HG02642 (cell line): ENCODE measurements at regions not wholly inside any gene's neighbourhood (a gene's known extent, or its start where the extent isn't known, plus 50 kb on each side); places are given as distances from the start of the nearest gene placed in this dataset.
"Not testable (repeated sequence)": the region's sequence is repeated elsewhere in the genome, so short reads cannot be mapped to it uniquely, and the experiment has no call there.

Experiments used
- ATAC-seq: cut with Tn5 transposase; IDR thresholded peaks from one replicate; pipeline ENCODE4 v1.9.1; 2021; ENCODE audit warnings: mild to moderate bottlenecking; ENCODE audit not compliant: unreplicated experiment, poor library complexity

DNA sequence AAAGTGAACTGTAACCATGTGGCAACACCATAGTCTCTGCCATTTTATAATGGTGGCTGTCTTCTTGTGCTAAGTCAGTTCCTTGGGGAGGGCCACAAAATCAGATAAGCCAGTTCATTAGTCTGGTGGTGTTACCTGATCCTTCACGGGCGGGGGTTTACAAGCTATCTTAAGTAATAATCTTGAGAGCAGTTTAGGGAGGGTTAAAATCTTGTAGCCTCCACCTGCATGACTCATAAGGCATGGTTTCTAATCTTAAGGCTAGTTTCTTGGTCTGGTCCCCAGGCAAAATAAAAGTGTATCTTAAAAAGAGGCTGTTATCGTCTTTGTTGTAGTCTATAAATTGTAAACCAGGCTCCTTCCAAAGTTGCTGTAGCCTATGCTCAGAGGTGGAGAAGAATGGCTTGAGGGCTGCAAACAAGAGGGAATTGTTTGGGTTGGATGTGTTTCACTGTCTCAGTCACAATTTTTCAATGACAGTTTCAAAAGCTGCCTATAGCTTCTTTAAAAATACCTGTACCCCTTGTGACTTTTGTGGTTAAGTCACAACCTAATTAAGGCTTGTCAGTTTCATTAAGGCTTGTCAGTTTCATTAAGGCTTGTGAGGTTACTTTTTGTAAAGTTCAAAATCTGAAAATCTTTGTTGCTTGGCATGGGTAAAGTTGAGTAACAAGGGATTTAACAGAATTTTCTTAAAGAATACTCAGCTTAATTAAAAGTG is 135.7 kb downstream of the RPS4Y2 start:
- ATAC-seq: peak; percentile 88

DNA sequence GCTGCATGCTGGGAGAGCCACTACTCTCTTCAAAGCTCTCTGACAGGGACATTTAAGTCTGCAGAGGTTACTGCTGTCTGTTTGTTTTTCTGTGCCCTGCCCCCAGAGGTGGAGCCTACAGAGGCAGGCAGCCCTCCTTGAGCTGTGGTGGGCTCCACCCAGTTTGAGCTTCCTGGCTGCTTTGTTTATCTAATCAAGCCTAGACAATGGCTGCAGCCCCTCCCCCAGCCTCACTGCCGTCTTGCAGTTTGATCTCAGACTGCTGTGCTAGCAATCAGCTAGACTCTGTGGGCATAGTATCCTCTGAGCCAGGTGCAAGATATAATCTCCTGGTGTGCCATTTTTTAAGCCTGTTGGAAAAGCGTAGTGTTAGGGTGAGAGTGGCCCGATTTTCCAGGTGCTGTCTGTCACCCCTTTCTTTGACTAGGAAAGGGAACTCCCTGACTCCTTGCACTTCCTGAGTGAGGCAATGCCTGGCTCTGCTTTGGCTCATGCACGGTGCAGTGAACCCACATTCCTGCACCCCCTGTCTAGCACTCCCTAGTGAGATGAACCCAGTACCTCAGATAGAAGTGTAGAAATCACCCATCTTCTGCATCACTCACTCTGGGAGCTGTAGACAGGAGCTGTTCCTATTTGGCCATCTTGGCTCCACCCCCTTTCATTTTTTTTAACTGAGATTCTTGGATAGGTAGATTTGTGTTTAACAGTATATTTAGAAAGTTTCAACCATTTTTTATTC is 169.6 kb downstream of the RPS4Y2 start:
- ATAC-seq: not testable (repeated sequence)

DNA sequence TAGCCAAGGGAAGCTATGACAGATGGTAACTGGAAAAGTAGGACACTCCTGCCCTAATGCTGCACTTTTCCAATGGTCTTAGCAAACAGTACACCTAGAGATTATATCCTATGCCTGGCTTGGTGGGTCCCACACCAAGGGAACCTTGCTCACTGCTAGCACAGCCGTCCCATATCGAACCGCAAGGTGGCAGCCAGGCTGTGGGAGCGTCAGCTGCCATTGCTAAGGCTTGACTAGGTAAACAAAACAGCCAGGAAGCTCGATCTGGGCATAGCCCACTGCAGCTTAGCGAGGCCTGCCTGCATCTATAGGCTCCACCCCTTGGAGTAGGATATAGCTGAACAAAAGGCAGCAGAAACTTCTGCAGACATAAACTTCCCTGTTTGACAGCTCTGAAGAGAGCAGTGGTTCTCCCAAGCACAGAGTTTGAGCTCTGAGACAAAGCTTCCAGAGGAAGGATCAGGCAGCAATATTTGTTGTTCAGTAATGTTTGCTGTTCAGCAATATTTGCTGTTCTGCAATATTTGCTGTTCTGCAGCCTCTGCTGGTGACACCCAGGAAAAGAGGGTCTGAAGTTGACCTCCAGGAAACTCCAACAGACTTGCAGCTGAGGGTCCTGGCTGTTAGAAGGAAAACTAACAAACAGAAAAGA is 173.9 kb downstream of the RPS4Y2 start:
- ATAC-seq: no peak

DNA sequence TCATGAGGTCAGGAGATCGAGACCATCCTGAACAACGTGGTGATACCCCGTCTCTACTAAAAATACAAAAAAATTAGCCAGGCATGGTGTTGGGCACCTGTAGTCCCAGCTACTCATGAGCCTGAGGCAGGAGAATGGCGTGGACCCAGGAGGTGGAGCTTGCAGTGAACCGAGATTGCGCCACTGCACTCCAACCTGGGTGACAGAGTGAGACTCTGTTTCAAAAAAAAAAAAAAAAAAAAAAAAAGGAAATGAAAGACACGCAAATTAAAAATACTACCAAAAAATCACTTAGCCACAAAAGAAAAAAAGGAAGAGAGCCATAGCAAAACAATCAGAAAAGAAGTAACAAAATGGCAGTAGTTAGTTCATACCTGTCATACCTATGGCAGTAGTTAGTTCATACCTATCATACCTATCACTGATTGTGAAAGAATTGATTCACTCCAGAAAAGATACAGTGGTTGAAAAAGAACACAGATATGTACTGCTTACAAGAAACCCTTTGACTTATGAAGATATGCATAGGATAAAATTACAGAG is 180.9 kb downstream of the RPS4Y2 start:
- ATAC-seq: not testable (repeated sequence)

- ATAC-seq: no peak
Observed at GRCh38 chrY:20961512-20961911, 205.6 kb downstream of the RPS4Y2 start.

GRCh38 chrY:20967828-20968227 is 211.9 kb downstream of the RPS4Y2 start:
- ATAC-seq: no peak

DNA sequence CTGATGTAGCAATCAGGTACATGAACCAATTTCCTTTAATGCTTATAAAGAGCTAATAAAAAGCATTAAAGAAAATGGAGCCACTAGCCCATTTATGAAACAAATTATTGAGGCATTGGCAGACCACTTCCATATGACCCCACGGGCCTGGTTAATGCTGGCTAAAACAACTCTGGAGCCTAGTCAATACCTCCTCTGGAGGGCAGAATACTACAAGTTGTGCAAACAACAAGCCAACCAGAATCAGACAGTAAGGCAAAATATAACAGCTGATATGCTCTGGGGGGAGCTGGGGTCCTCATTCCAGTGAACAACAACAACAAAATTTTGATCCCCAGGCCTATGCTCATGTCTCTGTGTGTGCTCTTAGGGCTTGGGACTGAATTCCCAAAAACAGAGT is 212.3 kb downstream of the RPS4Y2 start:
- ATAC-seq: no peak

DNA sequence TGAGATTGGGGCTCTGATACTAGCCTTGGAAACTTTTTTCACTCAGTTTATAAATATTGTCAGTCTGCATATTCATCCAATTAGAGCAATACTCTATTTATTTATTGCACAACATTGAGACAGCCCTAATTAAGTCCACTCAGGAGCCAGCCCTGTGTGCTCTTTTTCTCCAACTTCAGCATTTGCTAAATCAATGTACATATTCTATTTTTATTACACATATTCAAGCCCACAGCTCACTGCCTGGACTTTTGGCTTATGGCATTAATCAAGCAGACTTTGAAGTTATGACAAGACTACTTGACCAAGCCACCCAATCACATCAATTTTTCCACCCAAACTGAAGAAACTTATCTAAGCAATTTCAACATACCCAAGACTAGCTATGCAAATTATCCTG is 215.5 kb downstream of the RPS4Y2 start:
- no peak for ATAC-seq

DNA sequence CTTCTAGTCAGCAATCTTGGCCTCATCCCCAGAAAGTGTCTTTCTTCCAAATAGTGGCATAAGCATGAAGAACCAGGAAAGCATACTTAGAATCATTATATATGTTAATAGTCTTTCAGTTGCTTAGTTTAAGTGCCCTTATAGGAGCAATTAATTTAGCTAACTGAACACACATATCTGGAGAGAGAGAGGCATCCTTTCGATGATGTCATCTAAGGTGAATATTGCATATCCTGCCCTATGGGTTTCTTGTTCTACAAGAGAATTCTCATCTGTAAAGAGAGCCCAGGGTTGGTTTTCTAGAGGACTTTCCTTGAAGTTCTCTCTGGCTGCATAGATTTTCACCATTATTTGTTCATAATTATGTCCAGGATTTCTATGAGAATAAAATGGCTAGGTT is 230.1 kb downstream of the RPS4Y2 start:
- ATAC-seq: no peak

- ATAC-seq: no peak
Observed at GRCh38 chrY:20990123-20990522, 234.2 kb downstream of the RPS4Y2 start.

DNA sequence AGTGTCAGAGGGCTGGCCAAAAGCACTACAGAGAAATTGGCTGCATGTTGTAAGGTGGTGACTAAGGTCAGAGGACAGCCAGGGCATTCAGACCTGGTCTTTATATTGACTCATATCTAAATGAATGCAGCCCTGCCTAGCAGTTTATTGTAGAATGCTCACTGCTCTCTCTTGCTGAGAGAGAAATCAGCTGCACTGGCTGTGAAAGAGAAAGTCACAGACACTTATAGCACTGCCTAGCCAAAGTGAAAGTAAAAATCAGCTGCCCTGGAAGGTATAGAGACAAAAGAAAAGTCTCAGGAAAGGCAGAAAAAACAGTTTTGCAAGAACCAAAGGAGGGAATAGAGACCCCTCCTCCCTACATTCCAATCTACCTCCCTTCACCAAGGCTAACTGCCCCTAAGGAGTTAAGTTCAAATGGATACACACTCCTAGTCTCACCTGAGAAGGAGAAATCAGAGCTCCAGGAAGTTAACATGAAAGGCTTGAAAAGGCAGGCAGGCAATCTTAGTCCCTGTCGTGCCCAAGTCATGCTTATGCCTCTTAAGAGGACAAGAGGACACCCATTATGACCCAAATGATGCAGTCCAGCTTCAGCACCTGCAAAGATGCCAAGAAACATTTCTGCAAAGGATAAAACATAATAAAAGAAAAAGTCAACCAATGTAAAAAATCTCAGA is 235.1 kb downstream of the RPS4Y2 start:
- ATAC-seq: peak; percentile 97

DNA sequence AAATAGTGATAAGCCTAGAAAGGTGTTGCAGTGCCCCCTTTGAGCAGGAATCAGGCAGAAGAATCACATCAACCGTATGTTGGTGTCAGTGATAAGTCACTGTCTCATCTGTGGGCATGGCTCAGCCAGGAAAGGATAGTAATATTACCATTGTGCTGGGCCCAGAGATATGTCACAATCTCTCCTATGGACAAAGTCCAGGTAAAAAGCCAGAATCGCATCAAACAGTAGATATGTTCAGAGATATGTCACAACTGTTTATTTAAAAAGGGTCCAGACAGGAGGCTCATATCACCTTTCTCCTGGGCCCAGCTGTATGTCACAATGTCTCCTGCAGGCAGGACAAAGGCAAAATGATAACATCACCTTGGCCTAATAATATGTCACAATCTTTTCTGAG is 241.4 kb downstream of the RPS4Y2 start:
- no peak for ATAC-seq

- no peak for ATAC-seq
Observed at GRCh38 chrY:20998016-20998415, 242.1 kb downstream of the RPS4Y2 start.

DNA sequence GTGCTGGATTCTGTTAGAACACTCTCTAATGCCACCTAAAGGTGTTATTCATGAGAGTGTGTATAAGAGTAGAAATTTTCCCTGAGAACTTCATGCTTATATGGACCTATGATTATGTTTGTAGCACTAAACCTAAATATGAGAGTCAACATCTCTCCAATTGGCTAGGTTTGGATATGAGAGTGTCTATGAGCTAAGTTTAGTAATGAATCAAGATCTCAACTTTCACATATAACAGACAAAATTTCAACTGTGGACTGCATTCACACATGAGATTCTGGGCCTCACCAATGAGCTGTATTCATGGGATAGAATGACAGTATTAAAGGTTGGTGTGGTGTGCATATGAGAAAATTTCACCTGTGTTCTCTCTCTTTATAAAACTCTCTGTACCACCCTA is 242.6 kb downstream of the RPS4Y2 start:
- ATAC-seq: no peak

DNA sequence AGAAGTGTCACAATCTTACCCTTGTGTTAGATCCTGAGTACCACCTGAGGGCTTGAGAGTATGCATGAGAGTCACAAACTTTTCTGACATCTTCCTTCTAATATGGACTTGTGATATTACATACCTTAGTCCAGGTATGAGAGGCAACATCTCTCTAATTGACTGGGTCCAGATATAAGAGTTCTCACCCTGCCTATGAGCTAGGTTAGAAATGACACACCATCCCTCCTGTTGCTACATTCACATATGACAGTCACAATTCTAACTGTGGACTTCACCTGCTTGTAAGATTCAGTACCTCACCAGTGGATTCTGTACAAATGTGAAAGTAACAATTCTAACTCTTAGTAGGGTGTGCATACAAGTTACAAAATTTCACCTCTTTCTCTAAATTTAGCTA is 245.2 kb downstream of the RPS4Y2 start:
- ATAC-seq: no peak

DNA sequence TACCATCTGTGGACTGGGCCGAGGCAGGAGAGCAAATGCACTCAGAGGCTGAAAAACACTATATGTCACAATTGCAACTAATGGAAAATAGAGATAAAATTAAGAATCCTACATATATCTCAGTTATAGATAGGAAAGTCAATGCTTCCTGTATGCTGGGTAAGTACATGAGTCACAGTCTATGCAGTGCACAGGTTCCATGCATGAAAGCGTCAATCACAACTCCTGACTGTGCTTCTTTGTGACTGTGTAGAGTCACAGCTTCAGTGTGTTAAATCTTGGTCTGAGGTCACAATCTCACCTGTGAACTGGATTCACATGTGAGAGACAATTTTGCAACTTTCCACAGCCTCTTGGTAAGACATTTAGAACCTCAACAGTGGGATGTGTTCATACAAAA is 247.2 kb downstream of the RPS4Y2 start:
- ATAC-seq: no peak

- ATAC-seq: no peak
Observed at GRCh38 chrY:21005531-21005930, 249.6 kb downstream of the RPS4Y2 start.

- no peak for ATAC-seq
Observed at GRCh38 chrY:21021811-21022210, 265.9 kb downstream of the RPS4Y2 start.

DNA sequence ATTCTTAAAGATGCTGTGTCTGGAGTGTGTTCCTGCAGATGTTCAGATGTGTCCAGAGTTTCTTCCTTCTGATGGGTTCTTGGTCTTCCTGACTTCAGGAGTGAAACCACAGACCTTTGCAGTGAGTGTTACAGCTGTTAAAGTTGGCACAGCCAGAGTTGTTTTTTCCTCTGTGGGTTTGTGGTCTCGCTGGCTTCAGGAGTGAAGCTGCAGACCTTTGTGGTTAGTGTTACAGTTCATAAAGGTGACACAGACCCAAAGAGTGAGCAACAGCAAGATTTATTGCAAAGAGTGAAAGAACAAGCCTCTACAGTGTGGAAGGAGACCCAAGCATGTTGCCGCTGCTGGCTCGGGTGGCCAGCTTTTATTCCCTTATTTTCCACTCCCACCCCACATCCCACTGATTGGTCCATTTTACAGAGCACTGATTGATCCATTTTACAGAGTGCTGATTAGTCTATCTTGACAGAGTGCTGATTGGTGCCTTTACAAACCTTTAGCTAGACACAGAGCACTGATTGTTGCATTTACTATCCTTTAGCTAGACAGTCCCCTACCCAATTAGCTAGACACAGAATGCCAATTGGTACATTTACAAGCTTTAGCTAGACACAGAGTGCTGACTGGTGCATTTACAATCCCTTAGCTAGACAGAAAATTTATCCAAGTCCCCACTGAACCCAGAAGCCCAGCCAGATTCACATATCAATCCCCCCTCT is 266.6 kb downstream of the RPS4Y2 start:
- ATAC-seq: no peak

GRCh38 chrY:21023906-21024305 is 268.0 kb downstream of the RPS4Y2 start:
- no peak for ATAC-seq
